Activated T-cell treated with anti-CD3 and anti-CD28 coated beads, Interleukin-2, amount 50 U/mL, for 48 hours (primary cell): ENCODE measurements at regions not wholly inside any gene's neighbourhood (a gene's known extent, or its start where the extent isn't known, plus 50 kb on each side); places are given as distances from the start of the nearest gene placed in this dataset.

ENCODE experiments used
- DNase-seq, 2 experiments: peaks; one replicate each; pipeline ENCODE4 v3.0.0-alpha.2; 2020

GRCh38 chr20:10771435-10772140, 97.8 kb upstream of the JAG1 start:
- DNase-seq: no peak

- no peak for DNase-seq
These were observed 100.7 kb upstream of the JAG1 start for GRCh38 chr20:10774357-10774943.

GRCh38 chr20:10777710-10778109, 103.9 kb upstream of the JAG1 start:
- no peak for DNase-seq

DNA sequence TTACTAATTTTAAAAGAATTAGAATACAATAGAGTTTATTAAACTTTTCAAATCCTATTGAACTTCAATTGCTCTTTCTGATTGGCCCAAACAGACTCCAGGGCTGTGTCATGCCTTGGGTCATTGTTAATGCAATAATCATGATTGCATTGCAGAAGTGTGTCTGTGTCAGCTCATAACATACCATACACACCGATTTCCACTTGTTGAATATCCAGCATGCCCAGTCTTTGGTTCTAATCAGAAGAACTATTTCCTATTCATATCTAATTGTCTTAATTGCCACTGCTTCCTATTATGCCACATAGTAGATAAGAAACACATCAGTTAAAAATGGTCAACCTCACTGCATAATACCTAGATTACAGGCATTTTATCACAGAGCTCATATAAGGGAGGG, 106.1 kb upstream of the JAG1 start:
- no peak for DNase-seq

- DNase-seq: no peak
These were observed 107.1 kb upstream of the JAG1 start for GRCh38 chr20:10780901-10781300.

GRCh38 chr20:10781526-10781925, 107.7 kb upstream of the JAG1 start:
- DNase-seq: no peak

DNA sequence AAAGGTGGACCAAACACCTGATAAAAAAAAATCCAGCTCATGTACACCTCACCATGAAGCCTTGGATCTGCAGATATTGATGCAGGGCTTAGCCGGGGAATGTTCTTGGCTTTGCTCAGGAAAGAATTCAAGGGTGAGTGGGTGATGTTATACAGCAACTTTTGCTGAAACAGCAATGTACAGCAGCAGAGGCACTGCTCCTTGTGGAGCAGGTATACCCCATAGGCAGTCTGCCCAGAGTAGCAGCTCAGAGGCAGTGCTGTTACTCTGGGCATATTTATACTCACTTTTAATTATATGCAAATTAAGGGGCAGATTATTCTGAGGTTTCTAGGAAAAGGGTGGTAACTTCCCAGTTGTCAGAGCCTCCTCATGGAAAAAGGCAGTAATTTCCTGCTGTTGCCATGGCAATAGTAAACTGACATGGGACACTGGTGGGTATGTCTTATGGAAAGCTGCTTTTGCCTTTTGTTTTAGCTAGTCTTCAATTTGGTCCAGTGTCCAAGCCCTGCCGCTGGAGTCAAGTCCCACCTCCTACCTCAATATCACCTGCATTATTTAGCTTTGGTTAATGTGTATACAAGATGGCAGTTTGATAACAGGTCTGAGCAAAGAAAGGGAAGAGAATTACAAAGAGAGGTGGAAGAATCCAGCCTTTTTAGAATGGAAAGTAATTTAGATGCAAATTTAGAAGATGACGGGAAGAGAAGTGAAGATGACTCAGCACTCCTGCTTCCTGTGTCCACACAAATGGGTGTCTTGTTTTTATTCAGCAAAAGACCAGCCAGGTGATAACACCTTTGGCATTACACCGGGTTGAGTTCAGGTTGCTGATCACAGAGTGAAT, 110.1 kb upstream of the JAG1 start:
- no peak for DNase-seq

DNA sequence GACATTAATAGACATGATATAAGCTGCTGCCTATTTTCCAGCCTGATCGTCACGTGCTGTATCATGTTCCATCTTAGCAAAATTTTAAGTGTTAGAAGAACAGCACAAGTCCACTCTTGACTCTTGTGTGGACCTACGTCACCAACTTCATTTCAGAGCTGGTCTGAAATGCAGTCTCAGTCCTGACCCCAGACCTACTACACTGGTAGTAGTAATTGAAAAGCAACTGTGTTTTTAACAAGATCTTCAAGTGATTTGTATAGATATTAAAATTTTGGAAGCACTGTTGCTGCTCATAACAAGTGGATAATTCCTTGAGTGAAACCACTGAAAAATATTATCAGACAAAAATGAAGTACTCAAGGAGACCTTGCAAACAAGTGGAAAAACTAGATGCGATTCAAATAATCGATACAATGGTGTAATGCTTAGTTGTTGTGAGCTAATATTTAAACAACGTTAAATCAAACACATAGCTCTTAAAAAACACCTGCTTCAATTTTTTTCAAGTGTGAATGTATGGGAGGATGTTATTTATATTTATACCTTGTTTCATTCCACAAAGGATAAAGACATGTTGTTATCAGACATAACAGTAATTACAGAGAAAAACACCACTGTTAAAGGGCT, 110.9 kb upstream of the JAG1 start:
- DNase-seq: no peak

DNA sequence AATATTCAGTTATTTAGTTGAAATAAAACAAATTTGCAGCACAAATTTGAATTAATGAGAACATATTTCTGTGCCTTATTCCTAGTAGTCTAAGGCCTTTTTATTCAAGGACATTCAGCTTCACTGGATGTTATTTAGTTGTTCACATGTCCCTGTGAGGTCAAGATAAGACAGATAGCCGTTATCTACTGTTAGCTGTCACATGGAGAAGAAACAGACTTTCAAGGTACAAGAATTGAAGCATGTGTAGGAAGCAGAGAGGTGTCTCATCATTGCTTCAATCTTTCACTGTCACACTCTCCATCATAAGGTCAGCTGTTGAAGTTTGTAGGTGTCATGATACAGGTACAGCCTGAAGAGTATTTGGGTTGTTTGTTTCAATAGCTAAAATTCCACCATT, 112.9 kb upstream of the JAG1 start:
- DNase-seq: no peak

DNA sequence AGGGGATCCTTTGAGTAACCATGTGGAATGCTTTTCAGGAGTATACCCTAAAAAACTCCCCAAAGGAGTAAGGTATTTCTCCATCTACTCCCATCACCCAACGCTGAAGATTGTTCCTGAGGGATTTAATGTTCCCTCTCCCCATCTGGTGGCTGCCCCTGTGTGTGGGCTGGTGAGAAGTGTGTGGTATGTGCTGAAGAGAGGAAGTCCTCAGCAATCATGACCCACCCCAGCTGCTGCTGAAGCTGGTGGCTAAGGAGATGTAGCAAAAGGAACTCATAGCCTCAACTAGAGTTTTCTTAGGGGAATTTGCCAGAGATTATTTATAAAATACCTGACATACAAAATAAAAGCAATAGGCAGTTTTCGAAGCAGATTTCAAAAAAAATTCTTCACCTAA, 114.3 kb upstream of the JAG1 start:
- DNase-seq: no peak

GRCh38 chr20:10788877-10789276, 115.1 kb upstream of the JAG1 start:
- no peak for DNase-seq

DNA sequence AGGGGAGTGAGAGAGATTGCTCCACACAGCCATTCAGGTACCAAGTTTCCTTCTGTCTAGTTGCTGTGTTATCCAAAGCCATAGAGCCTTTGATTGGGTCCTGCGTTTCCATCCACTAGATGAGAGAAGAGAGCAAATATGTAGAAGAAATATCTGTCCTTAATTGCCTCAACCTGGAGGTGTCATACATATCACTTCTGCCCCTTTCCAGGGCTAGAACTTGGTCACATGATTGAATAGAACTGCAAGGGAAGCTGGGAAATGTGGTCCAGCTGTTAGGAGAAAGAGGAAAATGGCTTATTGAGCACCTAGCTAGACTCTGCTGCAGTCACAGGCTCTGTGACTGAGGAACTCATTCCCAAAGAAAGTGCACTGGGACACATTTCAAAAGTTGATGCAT, 115.6 kb upstream of the JAG1 start:
- DNase-seq: no peak

- DNase-seq: no peak
These were observed 116.2 kb upstream of the JAG1 start for GRCh38 chr20:10790013-10790412.

DNA sequence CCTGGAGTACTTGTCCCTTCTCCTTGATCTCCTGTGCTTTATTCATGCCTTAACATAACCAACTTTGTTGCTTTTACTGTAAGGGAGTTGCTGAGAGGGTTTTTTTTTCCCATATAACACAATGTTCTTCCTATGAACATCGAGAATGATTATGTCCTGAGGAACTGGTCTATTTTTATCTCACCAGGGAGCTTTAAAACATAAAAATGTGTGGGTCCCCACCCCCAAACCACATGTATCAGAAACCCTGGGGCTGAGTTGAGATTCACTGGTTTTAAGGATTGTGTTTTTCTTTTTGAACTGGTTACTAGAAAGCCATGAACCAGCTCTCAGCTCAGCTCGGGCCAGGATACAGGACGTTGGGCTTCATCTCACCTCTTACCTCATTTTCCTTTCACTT, 118.5 kb upstream of the JAG1 start:
- DNase-seq: no peak

DNA sequence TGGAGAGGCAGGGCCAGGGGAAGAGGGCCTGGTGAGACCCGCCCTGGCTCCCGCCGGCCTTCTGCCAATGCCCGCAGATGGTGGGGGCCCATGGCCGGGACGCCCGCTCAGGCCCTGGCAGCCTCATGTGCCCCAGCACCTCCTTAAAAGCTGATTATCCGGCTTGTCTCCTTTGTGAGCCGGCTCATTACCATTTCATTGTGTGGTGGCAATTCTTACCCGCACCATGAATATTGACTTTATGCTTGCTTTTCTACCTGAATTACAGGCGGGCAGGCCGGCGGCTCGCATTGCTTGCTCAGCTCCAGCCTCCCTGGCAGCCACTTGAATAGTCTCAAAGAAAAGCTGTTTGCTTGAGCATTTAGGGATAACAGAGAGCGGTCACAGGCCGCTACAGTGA, 120.0 kb upstream of the JAG1 start:
- no peak for DNase-seq

GRCh38 chr20:10794765-10795164, 121.0 kb upstream of the JAG1 start:
- no peak for DNase-seq

DNA sequence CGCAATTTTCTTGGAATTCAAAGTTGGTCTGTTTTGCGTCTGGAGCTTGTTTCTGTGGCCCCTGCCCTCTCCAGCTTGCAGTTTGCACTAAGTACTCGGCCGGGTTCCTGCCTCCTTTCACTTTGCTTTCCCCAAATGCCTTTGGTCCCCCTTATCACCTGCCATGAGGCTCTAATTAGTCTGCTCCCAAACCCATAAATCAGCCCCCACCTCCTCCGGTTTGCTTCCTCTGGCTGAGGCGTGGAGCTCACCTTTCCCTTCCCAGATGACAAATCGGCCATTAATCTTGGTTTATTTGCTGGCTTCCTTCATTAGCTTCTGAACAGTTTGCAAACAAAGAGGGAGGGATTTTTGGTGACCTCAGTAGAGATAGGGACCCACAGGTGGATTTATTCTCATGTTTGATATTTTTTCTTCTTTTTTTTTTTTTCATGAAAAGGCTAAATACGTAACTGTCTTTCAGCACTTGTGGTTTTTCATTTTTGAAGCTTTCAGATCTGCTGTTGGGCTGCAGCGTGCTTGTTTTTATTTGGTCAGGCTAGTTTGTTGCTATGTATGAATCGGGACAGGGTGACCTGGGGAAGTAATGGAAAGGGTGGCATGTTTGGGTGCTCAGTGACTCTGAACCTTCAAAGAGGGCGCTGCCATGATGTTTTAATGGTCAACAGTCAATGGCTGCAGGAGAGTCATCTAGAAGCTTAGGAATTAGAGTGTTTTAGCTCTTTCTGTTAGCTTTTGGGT, 121.7 kb upstream of the JAG1 start:
- DNase-seq: no peak

DNA sequence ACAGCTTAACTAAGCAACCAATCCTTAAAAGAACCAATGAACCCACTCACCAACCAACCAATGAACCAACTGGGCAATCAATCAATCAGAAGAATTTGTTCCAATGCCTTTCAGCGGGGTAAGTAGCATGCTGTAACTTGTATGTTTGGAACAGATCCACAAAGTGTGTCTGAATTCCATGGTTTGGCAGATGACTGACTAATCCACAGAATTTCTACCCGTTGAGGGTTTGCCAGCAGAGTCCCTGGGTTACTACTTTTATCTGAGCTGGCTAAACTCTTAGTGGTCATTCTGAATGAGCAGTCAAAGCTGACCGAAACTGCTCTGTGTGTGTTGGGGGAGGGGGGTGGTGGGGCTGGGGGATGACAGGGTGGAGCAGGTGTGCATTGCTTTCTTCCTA, 125.0 kb upstream of the JAG1 start:
- DNase-seq: no peak

- no peak for DNase-seq
These were observed 125.9 kb upstream of the JAG1 start for GRCh38 chr20:10799735-10800134.

DNA sequence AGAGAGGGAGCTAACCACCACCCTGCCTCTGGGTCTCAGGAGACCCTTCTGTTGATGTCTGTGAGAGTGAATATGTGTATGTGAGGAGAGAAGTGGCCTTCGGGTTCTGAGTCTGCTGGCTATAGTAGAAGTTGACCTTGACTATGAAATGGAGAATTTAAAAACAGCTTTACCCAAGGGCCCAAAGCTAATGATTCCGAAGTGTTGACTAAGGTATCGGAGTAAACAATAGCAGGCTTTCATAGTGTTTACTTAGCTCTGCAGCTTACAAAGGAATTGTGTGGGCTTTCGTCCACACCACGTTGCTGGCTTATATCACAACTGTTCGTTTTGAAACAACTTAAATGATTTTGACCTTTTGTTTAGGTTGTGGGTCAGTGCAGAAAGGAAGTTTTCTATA, 126.5 kb upstream of the JAG1 start:
- DNase-seq: no peak

- no peak for DNase-seq
These were observed 128.4 kb upstream of the JAG1 start for GRCh38 chr20:10802236-10802635.

- no peak for DNase-seq
These were observed 132.0 kb upstream of the JAG1 start for GRCh38 chr20:10805764-10806163.

DNA sequence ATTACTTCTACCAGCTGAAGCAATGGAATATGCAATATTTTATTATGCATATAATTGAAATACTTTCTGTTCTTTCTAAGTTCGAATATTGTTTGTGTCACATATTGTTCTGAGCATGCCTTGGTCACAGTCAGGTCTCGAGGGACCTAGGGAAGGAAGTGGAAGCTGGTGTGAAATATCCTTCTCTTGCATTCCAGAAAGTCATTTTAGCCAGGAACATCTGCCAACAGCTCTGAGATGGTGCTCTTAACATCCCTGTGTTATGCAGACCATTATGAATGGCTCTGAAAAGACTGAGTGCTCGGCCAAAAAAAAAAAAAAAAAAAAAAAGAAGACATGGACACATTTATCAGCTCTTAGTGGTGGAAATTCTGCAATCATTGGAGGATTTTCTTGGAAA, 132.7 kb upstream of the JAG1 start:
- no peak for DNase-seq
